ENCODE measurements at regions not wholly inside any gene's neighbourhood (a gene's known extent, or its start where the extent isn't known, plus 50 kb on each side); places are given as distances from the start of the nearest gene placed in this dataset.
"Not testable (repeated sequence)": the region's sequence is repeated elsewhere in the genome, so short reads cannot be mapped to it uniquely, and the experiment has no call there.

GRCh38 chr10:63675171-63675570 lies 154.0 kb downstream of the REEP3 start:
- H3K9me3 ChIP-seq (ENCODE audit: low read depth): no peaks in the 10 kb centered on the region
- H3K27ac ChIP-seq: no peak overlapping the region
- H3K27me3 ChIP-seq: no peaks in the 10 kb centered on the region
- Mint-ChIP-seq H3K4me3 (no peak overlapping the region), H3K36me3 (no peaks in the 10 kb centered on the region), H3K27ac (no peak overlapping the region), H3K27me3 (ENCODE audit: insufficient read depth, low read depth) (no peaks in the 10 kb centered on the region), H3K9me3 (no peaks in the 10 kb centered on the region), H3K4me1 (peaks cover 23% of the 10 kb centered on the region)
- no peak for DNase-seq (ENCODE audit: low spot score)
- no peak overlapping the region for H3K4me2 ChIP-seq
- no peaks in the 10 kb centered on the region for H3F3A ChIP-seq (ENCODE audit: low read depth)
- peaks cover 20% of the 10 kb centered on the region for H3K4me1 ChIP-seq
- H3K9ac ChIP-seq: no peak overlapping the region
- H2AFZ ChIP-seq (replicated peaks): peak overlapping the region; percentile 15
- TF ChIP-seq CTCF (IDR thresholded peaks at IDR 0.05): no peak
- no peak for TF ChIP-seq EZH2 (IDR thresholded peaks at IDR 0.05)
- no peak for TF ChIP-seq EZH2phosphoT487 (IDR thresholded peaks at IDR 0.05)
- H3K79me2 ChIP-seq (ENCODE audit: low read depth): no peaks in the 10 kb centered on the region
- H3K4me3 ChIP-seq: no peak overlapping the region
- H4K20me1 ChIP-seq (ENCODE audit: low read depth): no peaks in the 10 kb centered on the region
- no peaks in the 10 kb centered on the region for H3K36me3 ChIP-seq

- no peak overlapping the region for H2AFZ ChIP-seq (replicated peaks)
- H3K9ac ChIP-seq: no peak overlapping the region
- no peaks in the 10 kb centered on the region for H4K20me1 ChIP-seq (ENCODE audit: low read depth)
- H3K4me2 ChIP-seq: no peak overlapping the region
- Mint-ChIP-seq H3K27me3 (ENCODE audit: insufficient read depth, low read depth) (peaks cover 3% of the 10 kb centered on the region), H3K9me3 (no peaks in the 10 kb centered on the region), H3K36me3 (no peaks in the 10 kb centered on the region), H3K27ac (no peak overlapping the region), H3K4me3 (no peak overlapping the region), H3K4me1 (peaks cover 5% of the 10 kb centered on the region)
- H3K36me3 ChIP-seq: no peaks in the 10 kb centered on the region
- DNase-seq (ENCODE audit: low spot score): no peak
- H3K79me2 ChIP-seq (ENCODE audit: low read depth): no peaks in the 10 kb centered on the region
- peaks cover 2% of the 10 kb centered on the region for H3K4me1 ChIP-seq
- H3K27me3 ChIP-seq: no peaks in the 10 kb centered on the region
- no peaks in the 10 kb centered on the region for H3K9me3 ChIP-seq (ENCODE audit: low read depth)
- H3K27ac ChIP-seq: no peak overlapping the region
- no peak overlapping the region for H3K4me3 ChIP-seq
- TF ChIP-seq EZH2phosphoT487 (IDR thresholded peaks at IDR 0.05) (no peak), CTCF (IDR thresholded peaks at IDR 0.05) (no peak), EZH2 (IDR thresholded peaks at IDR 0.05) (no peak)
- no peaks in the 10 kb centered on the region for H3F3A ChIP-seq (ENCODE audit: low read depth)
Observed at GRCh38 chr10:63677001-63677400, 155.8 kb downstream of the REEP3 start.

GRCh38 chr10:63680545-63680944 lies 159.3 kb downstream of the REEP3 start:
- not testable (repeated sequence) for H3K36me3 Mint-ChIP-seq; H2AFZ ChIP-seq (replicated peaks); H3F3A ChIP-seq (ENCODE audit: low read depth); H3K9me3 Mint-ChIP-seq; H3K36me3 ChIP-seq; H3K4me1 Mint-ChIP-seq; H3K4me3 Mint-ChIP-seq; DNase-seq (ENCODE audit: low spot score); H3K27ac Mint-ChIP-seq; H3K9me3 ChIP-seq (ENCODE audit: low read depth); H3K4me1 ChIP-seq; H3K27me3 ChIP-seq; H3K79me2 ChIP-seq (ENCODE audit: low read depth); H3K27me3 Mint-ChIP-seq (ENCODE audit: insufficient read depth, low read depth); H3K4me2 ChIP-seq; H4K20me1 ChIP-seq (ENCODE audit: low read depth); H3K4me3 ChIP-seq; H3K9ac ChIP-seq; H3K27ac ChIP-seq

- Mint-ChIP-seq H3K9me3 (no peaks in the 10 kb centered on the region), H3K4me3 (no peak overlapping the region), H3K36me3 (no peaks in the 10 kb centered on the region), H3K27me3 (ENCODE audit: insufficient read depth, low read depth) (peaks cover 3% of the 10 kb centered on the region), H3K4me1 (peaks cover 4% of the 10 kb centered on the region), H3K27ac (no peak overlapping the region)
- H4K20me1 ChIP-seq (ENCODE audit: low read depth): no peaks in the 10 kb centered on the region
- H3K9me3 ChIP-seq (ENCODE audit: low read depth): no peaks in the 10 kb centered on the region
- DNase-seq (ENCODE audit: low spot score): no peak
- no peaks in the 10 kb centered on the region for H3K79me2 ChIP-seq (ENCODE audit: low read depth)
- H3K4me1 ChIP-seq: no peaks in the 10 kb centered on the region
- H2AFZ ChIP-seq (replicated peaks): peak overlapping the region; percentile 72
- no peak overlapping the region for H3K4me2 ChIP-seq
- H3K27me3 ChIP-seq: no peaks in the 10 kb centered on the region
- no peak overlapping the region for H3K9ac ChIP-seq
- no peak overlapping the region for H3K27ac ChIP-seq
- no peak overlapping the region for H3K4me3 ChIP-seq
- no peaks in the 10 kb centered on the region for H3F3A ChIP-seq (ENCODE audit: low read depth)
- no peak for TF ChIP-seq CTCF (IDR thresholded peaks at IDR 0.05)
- no peak for TF ChIP-seq EZH2phosphoT487 (IDR thresholded peaks at IDR 0.05)
- no peak for TF ChIP-seq EZH2 (IDR thresholded peaks at IDR 0.05)
- H3K36me3 ChIP-seq: no peaks in the 10 kb centered on the region
Observed at GRCh38 chr10:63681993-63682697, 160.9 kb downstream of the REEP3 start.

GRCh38 chr10:63682698-63683052 lies 161.5 kb downstream of the REEP3 start:
- not testable (repeated sequence) for H3K4me1 Mint-ChIP-seq; H3F3A ChIP-seq (ENCODE audit: low read depth); H3K27ac ChIP-seq; DNase-seq (ENCODE audit: low spot score); H3K9me3 Mint-ChIP-seq; H3K27me3 Mint-ChIP-seq (ENCODE audit: insufficient read depth, low read depth); H3K9me3 ChIP-seq (ENCODE audit: low read depth); H3K27ac Mint-ChIP-seq; H3K4me3 ChIP-seq; H3K79me2 ChIP-seq (ENCODE audit: low read depth); H3K4me1 ChIP-seq; H3K36me3 Mint-ChIP-seq; H3K27me3 ChIP-seq; H3K9ac ChIP-seq; H3K36me3 ChIP-seq; H3K4me2 ChIP-seq; H4K20me1 ChIP-seq (ENCODE audit: low read depth); H3K4me3 Mint-ChIP-seq
- peak overlapping the region; percentile 72 for H2AFZ ChIP-seq (replicated peaks)

All from neural progenitor cell (in vitro differentiated cells).